DND-41 (cell line): ENCODE measurements at regions not wholly inside any gene's neighbourhood (a gene's known extent, or its start where the extent isn't known, plus 50 kb on each side); places are given as distances from the start of the nearest gene placed in this dataset.

Experiments used
- EZH2 ChIP-seq: IDR thresholded peaks from 3 replicates; pipeline ENCODE4 v1.6.1; 2012; ENCODE audit warnings: borderline replicate concordance, low read depth, mild to moderate bottlenecking, moderate library complexity, low read length, inconsistent platforms; ENCODE audit not compliant: severe bottlenecking
- TF ChIP-seq, protein P1 (sequence below): IDR thresholded peaks from 2 replicates; pipeline ENCODE4 v1.5.1; 2012; ENCODE audit warnings: borderline replicate concordance, low read length, moderate library complexity, mild to moderate bottlenecking; ENCODE audit not compliant: poor library complexity, severe bottlenecking; ENCODE audit errors: extremely low read depth

DNA sequence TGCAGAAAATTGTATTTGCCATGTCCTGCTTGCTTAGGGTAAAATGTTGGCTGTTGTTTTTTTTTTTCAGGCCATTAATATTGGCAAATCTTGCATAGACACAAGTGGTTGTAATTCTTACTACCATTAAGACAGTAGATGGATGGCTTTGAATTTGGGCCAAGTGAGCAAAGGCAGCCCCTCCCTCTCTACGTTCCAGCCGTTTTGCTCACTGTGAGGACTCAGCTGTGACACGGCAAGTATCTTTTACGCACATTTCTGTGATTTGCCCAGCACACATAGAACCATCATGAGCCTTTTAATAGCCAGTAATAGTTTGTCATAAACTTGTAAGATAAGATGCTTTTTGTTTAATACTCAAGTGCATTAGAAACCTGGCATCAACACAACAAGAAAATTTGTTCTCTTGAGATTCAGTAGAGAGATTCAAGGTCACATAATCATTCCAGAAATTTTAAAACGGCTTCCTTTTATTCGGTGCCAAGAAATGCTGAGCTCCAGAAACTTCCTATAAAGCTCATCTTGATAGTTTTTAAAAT is 205.2 kb upstream of the ADCY2 start:
- TF ChIP-seq, protein P1, sequence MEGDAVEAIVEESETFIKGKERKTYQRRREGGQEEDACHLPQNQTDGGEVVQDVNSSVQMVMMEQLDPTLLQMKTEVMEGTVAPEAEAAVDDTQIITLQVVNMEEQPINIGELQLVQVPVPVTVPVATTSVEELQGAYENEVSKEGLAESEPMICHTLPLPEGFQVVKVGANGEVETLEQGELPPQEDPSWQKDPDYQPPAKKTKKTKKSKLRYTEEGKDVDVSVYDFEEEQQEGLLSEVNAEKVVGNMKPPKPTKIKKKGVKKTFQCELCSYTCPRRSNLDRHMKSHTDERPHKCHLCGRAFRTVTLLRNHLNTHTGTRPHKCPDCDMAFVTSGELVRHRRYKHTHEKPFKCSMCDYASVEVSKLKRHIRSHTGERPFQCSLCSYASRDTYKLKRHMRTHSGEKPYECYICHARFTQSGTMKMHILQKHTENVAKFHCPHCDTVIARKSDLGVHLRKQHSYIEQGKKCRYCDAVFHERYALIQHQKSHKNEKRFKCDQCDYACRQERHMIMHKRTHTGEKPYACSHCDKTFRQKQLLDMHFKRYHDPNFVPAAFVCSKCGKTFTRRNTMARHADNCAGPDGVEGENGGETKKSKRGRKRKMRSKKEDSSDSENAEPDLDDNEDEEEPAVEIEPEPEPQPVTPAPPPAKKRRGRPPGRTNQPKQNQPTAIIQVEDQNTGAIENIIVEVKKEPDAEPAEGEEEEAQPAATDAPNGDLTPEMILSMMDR = no peak
- TF ChIP-seq EZH2 = no peak
